Stimulated activated CD8-positive, alpha-beta memory T cell treated with anti-CD3 and anti-CD28 coated beads, Interleukin-15, amount 100 ng/mL, for 48 hours (primary cell): ENCODE measurements at regions not wholly inside any gene's neighbourhood (a gene's known extent, or its start where the extent isn't known, plus 50 kb on each side); places are given as distances from the start of the nearest gene placed in this dataset.

Experiments used
- DNase-seq, 2 donors: peaks; one replicate each; pipeline ENCODE4 v3.0.0-alpha.2; 2020; ENCODE audit warnings: low read depth in 2 of 2

GRCh38 chr5:168152660-168153059 is 138.8 kb upstream of the WWC1 start:
- DNase-seq, result no peak

GRCh38 chr5:168153263-168153875 is 138.1 kb upstream of the WWC1 start:
- no peak for DNase-seq

- no peak for DNase-seq
Measured at GRCh38 chr5:168153876-168154270, 137.6 kb upstream of the WWC1 start.

- DNase-seq, result no peak
Measured at GRCh38 chr5:168155585-168155984, 135.9 kb upstream of the WWC1 start.

GRCh38 chr5:168156170-168156569 is 135.3 kb upstream of the WWC1 start:
- DNase-seq, result no peak

- no peak for DNase-seq
Measured at GRCh38 chr5:168157141-168157540, 134.3 kb upstream of the WWC1 start.

- no peak for DNase-seq
Measured at GRCh38 chr5:168159425-168159824, 132.0 kb upstream of the WWC1 start.

- no peak for DNase-seq
Measured at GRCh38 chr5:168162464-168162863, 129.0 kb upstream of the WWC1 start.

GRCh38 chr5:168163966-168164365 is 127.5 kb upstream of the WWC1 start:
- no peak for DNase-seq

- DNase-seq, result no peak
Measured at GRCh38 chr5:168165221-168165914, 126.1 kb upstream of the WWC1 start.

GRCh38 chr5:168165977-168166376 is 125.5 kb upstream of the WWC1 start:
- no peak for DNase-seq

GRCh38 chr5:168167338-168167737 is 124.1 kb upstream of the WWC1 start:
- no peak for DNase-seq

- DNase-seq, result no peak
Measured at GRCh38 chr5:168168978-168169698, 122.3 kb upstream of the WWC1 start.

- DNase-seq, result no peak
Measured at GRCh38 chr5:168169791-168170190, 121.7 kb upstream of the WWC1 start.

- DNase-seq, result no peak
Measured at GRCh38 chr5:168171901-168172759, 119.3 kb upstream of the WWC1 start.

GRCh38 chr5:168172760-168173223 is 118.7 kb upstream of the WWC1 start:
- DNase-seq, result no peak

GRCh38 chr5:168174376-168174775 is 117.1 kb upstream of the WWC1 start:
- no peak for DNase-seq

- DNase-seq, result no peak
Measured at GRCh38 chr5:168176251-168176650, 115.2 kb upstream of the WWC1 start.

GRCh38 chr5:168176941-168177340 is 114.5 kb upstream of the WWC1 start:
- DNase-seq, result no peak

- no peak for DNase-seq
Measured at GRCh38 chr5:168177831-168178450, 113.5 kb upstream of the WWC1 start.

GRCh38 chr5:168179192-168179593 is 112.3 kb upstream of the WWC1 start:
- no peak for DNase-seq

- DNase-seq, result no peak
Measured at GRCh38 chr5:168182269-168182668, 109.2 kb upstream of the WWC1 start.
